Cardiac muscle cell (in vitro differentiated cells and primary cell): ENCODE measurements at regions not wholly inside any gene's neighbourhood (a gene's known extent, or its start where the extent isn't known, plus 50 kb on each side); places are given as distances from the start of the nearest gene placed in this dataset.
A peak's percentile ranks its signal among the peaks of the same experiment; 100 is the strongest.

Experiments used
- DNase-seq, 2 donors: peaks; one replicate each; pipeline versions ENCODE4 v3.0.0 to v3.0.0-alpha.2; 2010 to 2017; ENCODE audit warnings: low read depth in 1 of 2, low spot score in 1 of 2
- H3K27ac ChIP-seq: fragments of 200-600 bp; sonication (generic); 2 replicates; pipeline ENCODE4 v1.5.1; 2016
- H3K27me3 ChIP-seq: fragments of 200-600 bp; sonication (generic); 2 replicates; pipeline ENCODE4 v1.6.0; 2016; ENCODE audit warnings: control low read depth
- H3K36me3 ChIP-seq: fragments of 200-600 bp; sonication (generic); 2 replicates; pipeline ENCODE4 v1.5.1; 2016; ENCODE audit warnings: control low read depth
- H3K4me1 ChIP-seq: fragments of 200-600 bp; sonication (generic); 2 replicates; pipeline ENCODE4 v1.8.1; 2017; ENCODE audit warnings: low read depth, mild to moderate bottlenecking, mixed run types
- H3K4me3 ChIP-seq: fragments of 200-600 bp; sonication (generic); 2 replicates; pipeline ENCODE4 v1.5.1; 2016; ENCODE audit warnings: mild to moderate bottlenecking
- H3K9me3 ChIP-seq: fragments of 200-600 bp; sonication (generic); 2 replicates; pipeline ENCODE4 v1.5.1; 2017; ENCODE audit warnings: low read depth, mild to moderate bottlenecking, control low read depth
- CTCF ChIP-seq: IDR thresholded peaks from 2 replicates; pipeline ENCODE4 v1.5.1; 2012; ENCODE audit warnings: low read depth, mild to moderate bottlenecking, low read length

- no peak for TF ChIP-seq CTCF
- no peaks in the 10 kb centered on the region for H3K9me3 ChIP-seq
- no peaks in the 10 kb centered on the region for H3K4me1 ChIP-seq
- no peaks in the 10 kb centered on the region for H3K36me3 ChIP-seq
- H3K27me3 ChIP-seq: no peaks in the 10 kb centered on the region
- H3K4me3 ChIP-seq: no peak overlapping the region
- DNase-seq: peak in 1 of 2 donors; percentile 28
- no peak overlapping the region for H3K27ac ChIP-seq
Observed at GRCh38 chr16:66251476-66252160, 114.9 kb upstream of the CDH5 start.

GRCh38 chr16:66250686-66251431, 115.6 kb upstream of the CDH5 start:
- H3K9me3 ChIP-seq: no peaks in the 10 kb centered on the region
- H3K4me3 ChIP-seq: no peak overlapping the region
- DNase-seq: peak in 1 of 2 donors; percentile 96
- no peaks in the 10 kb centered on the region for H3K4me1 ChIP-seq
- H3K27me3 ChIP-seq: no peaks in the 10 kb centered on the region
- no peaks in the 10 kb centered on the region for H3K36me3 ChIP-seq
- H3K27ac ChIP-seq: no peak overlapping the region
- TF ChIP-seq CTCF: no peak

- no peaks in the 10 kb centered on the region for H3K4me1 ChIP-seq
- H3K36me3 ChIP-seq: no peaks in the 10 kb centered on the region
- no peak for TF ChIP-seq CTCF
- H3K4me3 ChIP-seq: no peak overlapping the region
- DNase-seq: peak in 1 of 2 donors; percentile 90
- H3K27me3 ChIP-seq: peaks cover 2% of the 10 kb centered on the region
- H3K9me3 ChIP-seq: no peaks in the 10 kb centered on the region
- no peak overlapping the region for H3K27ac ChIP-seq
Observed at GRCh38 chr16:66247516-66248481, 118.7 kb upstream of the CDH5 start.

- Histone ChIP-seq H3K27me3 (peaks cover 2% of the 10 kb centered on the region), H3K4me1 (no peaks in the 10 kb centered on the region), H3K27ac (no peak overlapping the region), H3K9me3 (no peaks in the 10 kb centered on the region), H3K4me3 (no peak overlapping the region), H3K36me3 (no peaks in the 10 kb centered on the region)
- no peak for TF ChIP-seq CTCF
- no peak for DNase-seq
Observed at GRCh38 chr16:66245868-66246267, 120.6 kb upstream of the CDH5 start.

GRCh38 chr16:66245072-66245471, 121.4 kb upstream of the CDH5 start:
- Histone ChIP-seq H3K4me1 (no peaks in the 10 kb centered on the region), H3K9me3 (no peaks in the 10 kb centered on the region), H3K36me3 (no peaks in the 10 kb centered on the region), H3K27ac (no peak overlapping the region), H3K4me3 (no peak overlapping the region), H3K27me3 (peaks cover 2% of the 10 kb centered on the region)
- peak in 1 of 2 donors; percentile 15 for DNase-seq
- TF ChIP-seq CTCF: no peak
